ENCODE measurements at regions not wholly inside any gene's neighbourhood (a gene's known extent, or its start where the extent isn't known, plus 50 kb on each side); places are given as distances from the start of the nearest gene placed in this dataset.

- no peaks in the 10 kb centered on the region for H3K4me1 Mint-ChIP-seq
- no peak overlapping the region for H3K27ac ChIP-seq (ENCODE audit: low read length in 2 of 2)
- H3K4me1 ChIP-seq (ENCODE audit: control insufficient read depth in 2 of 2, insufficient read depth in 2 of 2, low read length in 2 of 2): no peaks in the 10 kb centered on the region
- no CpG with 5 or more reads among the region's 2 CpGs for WGBS (ENCODE audit: insufficient coverage)
- H3K36me3 ChIP-seq (replicated peaks in 1 of 2; ENCODE audit: control extremely low read depth in 1 of 2, control insufficient read depth in 1 of 2, extremely low read depth in 1 of 2, insufficient read depth in 2 of 2, low read length in 1 of 2): no peaks in the 10 kb centered on the region
- H3K79me2 ChIP-seq (ENCODE audit: control insufficient read depth, insufficient read depth, low read length): no peaks in the 10 kb centered on the region
- CTCF ChIA-PET: no interaction called here
- H3K27me3 ChIP-seq (replicated peaks in 1 of 4; ENCODE audit: control extremely low read depth in 1 of 4, control insufficient read depth in 3 of 4, insufficient read depth in 4 of 4, low read length in 3 of 4): no peaks in the 10 kb centered on the region
- peaks cover 7% of the 10 kb centered on the region for H3K9me3 Mint-ChIP-seq (ENCODE audit: insufficient read depth)
- intact Hi-C loops (cut with micrococcal nuclease): no loop called here
- ATAC-seq (ENCODE audit: low read depth): no peak
- H3K27ac Mint-ChIP-seq: no peak overlapping the region
- H4K20me1 ChIP-seq (ENCODE audit: control insufficient read depth, insufficient read depth, low read length, poor library complexity, severe bottlenecking): no peaks in the 10 kb centered on the region
- H3K4me3 ChIP-seq (ENCODE audit: control extremely low read depth in 1 of 5, extremely low read depth in 1 of 5, insufficient read depth in 1 of 5, low read depth in 2 of 5, low read length in 4 of 5): no peak overlapping the region
- no peak overlapping the region for H3K9ac ChIP-seq (ENCODE audit: low read length)
- H2AFZ ChIP-seq (ENCODE audit: insufficient read depth, low read depth, low read length, poor library complexity, severe bottlenecking): no peak overlapping the region
- H3K9me3 ChIP-seq (ENCODE audit: control extremely low read depth in 1 of 3, control insufficient read depth in 2 of 3, insufficient read depth in 1 of 3, low read length in 2 of 3): no peaks in the 10 kb centered on the region
- POLR2A ChIA-PET: no interaction called here
- H3K4me3 Mint-ChIP-seq: no peak overlapping the region
- DNase-seq: no peak
- no peak for TF ChIP-seq EZH2 (IDR thresholded peaks at IDR 0.05; ENCODE audit: borderline replicate concordance, insufficient read depth, low read depth, low read length, poor library complexity, severe bottlenecking)
- TF ChIP-seq, protein P1, sequence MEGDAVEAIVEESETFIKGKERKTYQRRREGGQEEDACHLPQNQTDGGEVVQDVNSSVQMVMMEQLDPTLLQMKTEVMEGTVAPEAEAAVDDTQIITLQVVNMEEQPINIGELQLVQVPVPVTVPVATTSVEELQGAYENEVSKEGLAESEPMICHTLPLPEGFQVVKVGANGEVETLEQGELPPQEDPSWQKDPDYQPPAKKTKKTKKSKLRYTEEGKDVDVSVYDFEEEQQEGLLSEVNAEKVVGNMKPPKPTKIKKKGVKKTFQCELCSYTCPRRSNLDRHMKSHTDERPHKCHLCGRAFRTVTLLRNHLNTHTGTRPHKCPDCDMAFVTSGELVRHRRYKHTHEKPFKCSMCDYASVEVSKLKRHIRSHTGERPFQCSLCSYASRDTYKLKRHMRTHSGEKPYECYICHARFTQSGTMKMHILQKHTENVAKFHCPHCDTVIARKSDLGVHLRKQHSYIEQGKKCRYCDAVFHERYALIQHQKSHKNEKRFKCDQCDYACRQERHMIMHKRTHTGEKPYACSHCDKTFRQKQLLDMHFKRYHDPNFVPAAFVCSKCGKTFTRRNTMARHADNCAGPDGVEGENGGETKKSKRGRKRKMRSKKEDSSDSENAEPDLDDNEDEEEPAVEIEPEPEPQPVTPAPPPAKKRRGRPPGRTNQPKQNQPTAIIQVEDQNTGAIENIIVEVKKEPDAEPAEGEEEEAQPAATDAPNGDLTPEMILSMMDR (IDR thresholded peaks at IDR 0.05): no peak
- H3K4me2 ChIP-seq (replicated peaks; ENCODE audit: low read depth, low read length, poor library complexity, severe bottlenecking): no peak overlapping the region
- no peaks in the 10 kb centered on the region for H3K27me3 Mint-ChIP-seq
Observed at GRCh38 chr13:57878291-57878690, 246.7 kb downstream of the PCDH17 start.

GRCh38 chr13:57897225-57897624 lies 265.7 kb downstream of the PCDH17 start:
- Histone ChIP-seq H3K27me3 (replicated peaks in 1 of 4; ENCODE audit: control extremely low read depth in 1 of 4, control insufficient read depth in 3 of 4, insufficient read depth in 4 of 4, low read length in 3 of 4) (no peaks in the 10 kb centered on the region), H3K9ac (ENCODE audit: low read length) (no peak overlapping the region), H3K4me1 (ENCODE audit: control insufficient read depth in 2 of 2, insufficient read depth in 2 of 2, low read length in 2 of 2) (no peaks in the 10 kb centered on the region), H4K20me1 (ENCODE audit: control insufficient read depth, insufficient read depth, low read length, poor library complexity, severe bottlenecking) (no peaks in the 10 kb centered on the region), H3K79me2 (ENCODE audit: control insufficient read depth, insufficient read depth, low read length) (no peaks in the 10 kb centered on the region), H3K27ac (ENCODE audit: low read length in 2 of 2) (no peak overlapping the region), H2AFZ (ENCODE audit: insufficient read depth, low read depth, low read length, poor library complexity, severe bottlenecking) (no peak overlapping the region), H3K9me3 (ENCODE audit: control extremely low read depth in 1 of 3, control insufficient read depth in 2 of 3, insufficient read depth in 1 of 3, low read length in 2 of 3) (no peaks in the 10 kb centered on the region), H3K4me2 (replicated peaks; ENCODE audit: low read depth, low read length, poor library complexity, severe bottlenecking) (no peak overlapping the region), H3K4me3 (ENCODE audit: control extremely low read depth in 1 of 5, extremely low read depth in 1 of 5, insufficient read depth in 1 of 5, low read depth in 2 of 5, low read length in 4 of 5) (no peak overlapping the region), H3K36me3 (replicated peaks in 1 of 2; ENCODE audit: control extremely low read depth in 1 of 2, control insufficient read depth in 1 of 2, extremely low read depth in 1 of 2, insufficient read depth in 2 of 2, low read length in 1 of 2) (no peaks in the 10 kb centered on the region)
- no peak for DNase-seq
- Mint-ChIP-seq H3K4me1 (no peaks in the 10 kb centered on the region), H3K4me3 (no peak overlapping the region), H3K27ac (no peak overlapping the region), H3K27me3 (no peaks in the 10 kb centered on the region), H3K9me3 (ENCODE audit: insufficient read depth) (no peaks in the 10 kb centered on the region)
- intact Hi-C loops (cut with micrococcal nuclease): no loop called here
- ATAC-seq (ENCODE audit: low read depth): no peak
- TF ChIP-seq, protein P1 (IDR thresholded peaks at IDR 0.05): no peak
- TF ChIP-seq EZH2 (IDR thresholded peaks at IDR 0.05; ENCODE audit: borderline replicate concordance, insufficient read depth, low read depth, low read length, poor library complexity, severe bottlenecking): no peak
- POLR2A ChIA-PET: no interaction called here
- CTCF ChIA-PET: no interaction called here
